HepG2 (cell line): ENCODE measurements at regions not wholly inside any gene's neighbourhood (a gene's known extent, or its start where the extent isn't known, plus 50 kb on each side); places are given as distances from the start of the nearest gene placed in this dataset.
"Not testable (repeated sequence)": the region's sequence is repeated elsewhere in the genome, so short reads cannot be mapped to it uniquely, and the experiment has no call there.

Experiments used
- ARHGAP35 ChIP-seq: sonication (generic); formaldehyde crosslinking; IDR thresholded peaks from 2 replicates; pipeline ENCODE4 v1.9.0; 2022; ENCODE audit warnings: mild to moderate bottlenecking, inconsistent platforms, moderate library complexity, missing genetic modification reagents, borderline replicate concordance
- CBX1 ChIP-seq: IDR thresholded peaks from one replicate; pipeline ENCODE4 v1.6.1; 2016; ENCODE audit warnings: antibody characterized with exemption, low read depth
- CREB1 ChIP-seq, 2 experiments: fragments of 450-650 bp in 1 of 2; IDR thresholded peaks; 2 replicates each; pipeline ENCODE4 v1.6.1; 2016 to 2017; ENCODE audit warnings: control low read depth in 1 of 2, mild to moderate bottlenecking in 1 of 2, missing compliant biosample characterization in 1 of 2, missing genetic modification characterization in 1 of 2
- ELF3 ChIP-seq: IDR thresholded peaks from 2 replicates; pipeline ENCODE4 v1.6.1; 2016; ENCODE audit warnings: missing genetic modification reagents, missing compliant biosample characterization
- FOXP1 ChIP-seq, 2 experiments: fragments of 450-650 bp in 1 of 2; IDR thresholded peaks; 2 replicates each; pipeline ENCODE4 v1.6.1; 2017 to 2018; ENCODE audit warnings: antibody characterized with exemption in 1 of 2
- HCFC1 ChIP-seq: fragments of 150-350 bp; IDR thresholded peaks from 2 replicates; pipeline ENCODE4 v1.6.1; 2014; ENCODE audit warnings: low read depth, low read length
- HIVEP1 ChIP-seq: sonication (generic); formaldehyde crosslinking; IDR thresholded peaks from 2 replicates; pipeline ENCODE4 v1.4.0; 2020; ENCODE audit warnings: mild to moderate bottlenecking, missing genetic modification reagents
- MED1 ChIP-seq: sonication (generic); formaldehyde crosslinking; IDR thresholded peaks from 2 replicates; pipeline ENCODE4 v1.4.0; 2020; ENCODE audit warnings: missing genetic modification reagents
- MTA1 ChIP-seq: sonication (generic); formaldehyde crosslinking; IDR thresholded peaks from 2 replicates; pipeline ENCODE4 v1.4.0; 2020; ENCODE audit warnings: missing genetic modification reagents, mild to moderate bottlenecking, borderline replicate concordance
- MZF1 ChIP-seq: sonication (generic); formaldehyde crosslinking; IDR thresholded peaks from 2 replicates; pipeline ENCODE4 v1.8.1; 2023; ENCODE audit warnings: mild to moderate bottlenecking, missing genetic modification reagents, borderline replicate concordance
- PAX8 ChIP-seq: sonication (generic); formaldehyde crosslinking; IDR thresholded peaks from 2 replicates; pipeline ENCODE4 v1.8.0; 2022; ENCODE audit warnings: mild to moderate bottlenecking, missing genetic modification reagents, borderline replicate concordance
- PHF8 ChIP-seq: sonication (generic); formaldehyde crosslinking; IDR thresholded peaks from 2 replicates; pipeline ENCODE4 v1.5.0; 2020; ENCODE audit warnings: missing genetic modification reagents
- ZFP82 ChIP-seq: sonication (generic); formaldehyde crosslinking; IDR thresholded peaks from 2 replicates; pipeline ENCODE4 v1.5.1; 2020; ENCODE audit warnings: mild to moderate bottlenecking, missing genetic modification reagents, borderline replicate concordance
- ZFX ChIP-seq: sonication (generic); formaldehyde crosslinking; IDR thresholded peaks from 2 replicates; pipeline ENCODE4 v1.4.0; 2020; ENCODE audit warnings: mild to moderate bottlenecking, low read depth, missing genetic modification reagents, moderate library complexity
- ZNF224 ChIP-seq: sonication (generic); formaldehyde crosslinking; IDR thresholded peaks from 2 replicates; pipeline ENCODE4 v1.5.0; 2020; ENCODE audit warnings: mild to moderate bottlenecking, missing genetic modification reagents
- ZNF326 ChIP-seq: sonication (generic); formaldehyde crosslinking; IDR thresholded peaks from 2 replicates; pipeline ENCODE4 v1.4.0; 2020; ENCODE audit warnings: missing genetic modification reagents, borderline replicate concordance
- ZNF850 ChIP-seq: sonication (generic); formaldehyde crosslinking; conservative IDR thresholded peaks from 2 replicates; pipeline ENCODE4 v1.9.0; 2021; ENCODE audit warnings: mild to moderate bottlenecking, missing genetic modification reagents
- ZSCAN31 ChIP-seq: sonication (generic); formaldehyde crosslinking; IDR thresholded peaks from 2 replicates; pipeline ENCODE4 v1.5.0; 2020; ENCODE audit warnings: low read depth, mild to moderate bottlenecking, missing genetic modification reagents
- TF ChIP-seq, protein P1 (sequence below): sonication (generic); formaldehyde crosslinking; IDR thresholded peaks from 2 replicates; pipeline ENCODE4 v1.5.1; 2020; ENCODE audit warnings: mild to moderate bottlenecking, missing genetic modification reagents
- TF ChIP-seq, protein P2 (sequence below): IDR thresholded peaks from 2 replicates; pipeline ENCODE4 v1.6.1; 2016; ENCODE audit warnings: missing compliant biosample characterization, missing genetic modification reagents, borderline replicate concordance
- TF ChIP-seq, protein P3 (sequence below): sonication (generic); formaldehyde crosslinking; conservative IDR thresholded peaks from 2 replicates; pipeline ENCODE4 v1.4.0; 2020; ENCODE audit warnings: mild to moderate bottlenecking, missing genetic modification reagents, moderate library complexity

GRCh38 chr16:21520134-21521047 lies 79.0 kb upstream of the METTL9 start (continued):
- TF ChIP-seq, protein P1, sequence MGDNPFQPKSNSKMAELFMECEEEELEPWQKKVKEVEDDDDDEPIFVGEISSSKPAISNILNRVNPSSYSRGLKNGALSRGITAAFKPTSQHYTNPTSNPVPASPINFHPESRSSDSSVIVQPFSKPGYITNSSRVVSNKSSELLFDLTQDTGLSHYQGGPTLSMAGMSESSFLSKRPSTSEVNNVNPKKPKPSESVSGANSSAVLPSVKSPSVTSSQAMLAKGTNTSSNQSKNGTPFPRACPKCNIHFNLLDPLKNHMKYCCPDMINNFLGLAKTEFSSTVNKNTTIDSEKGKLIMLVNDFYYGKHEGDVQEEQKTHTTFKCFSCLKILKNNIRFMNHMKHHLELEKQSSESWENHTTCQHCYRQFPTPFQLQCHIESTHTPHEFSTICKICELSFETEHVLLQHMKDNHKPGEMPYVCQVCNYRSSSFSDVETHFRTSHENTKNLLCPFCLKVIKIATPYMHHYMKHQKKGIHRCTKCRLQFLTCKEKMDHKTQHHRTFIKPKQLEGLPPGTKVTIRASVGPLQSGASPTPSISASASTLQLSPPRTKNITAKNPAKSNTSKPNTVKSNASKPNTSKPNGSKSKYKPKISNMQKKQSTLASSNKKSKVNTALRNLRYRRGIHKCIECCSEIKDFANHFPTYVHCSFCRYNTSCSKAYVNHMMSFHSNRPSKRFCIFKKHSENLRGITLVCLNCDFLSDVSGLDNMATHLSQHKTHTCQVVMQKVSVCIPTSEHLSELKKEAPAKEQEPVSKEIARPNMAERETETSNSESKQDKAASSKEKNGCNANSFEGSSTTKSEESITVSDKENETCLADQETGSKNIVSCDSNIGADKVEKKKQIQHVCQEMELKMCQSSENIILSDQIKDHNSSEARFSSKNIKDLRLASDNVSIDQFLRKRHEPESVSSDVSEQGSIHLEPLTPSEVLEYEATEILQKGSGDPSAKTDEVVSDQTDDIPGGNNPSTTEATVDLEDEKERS (CRISPR knock-in tag): peak; percentile 94
- peak; percentile 53; the same call in 1 of the 2 replicates for TF ChIP-seq HCFC1
- peak; percentile 99; the same call in 1 of the 2 replicates for TF ChIP-seq ZFP82 (CRISPR knock-in tag)
- peak; percentile 96 for TF ChIP-seq MTA1
- peak; percentile 91 for TF ChIP-seq CBX1
- peak; percentile 96; the same call in 1 of the 2 replicates for TF ChIP-seq ZSCAN31
- TF ChIP-seq ZNF850 (CRISPR knock-in tag): peak; percentile 96; the same call in 1 of the 2 replicates
- TF ChIP-seq ZNF326 (CRISPR knock-in tag): peak; percentile 72; the same call in 1 of the 2 replicates
- peak; percentile 93 for TF ChIP-seq MED1 (CRISPR knock-in tag)
- peak; percentile 97 for TF ChIP-seq ZFX
- TF ChIP-seq HIVEP1 (CRISPR knock-in tag): peak; percentile 98
- TF ChIP-seq CREB1 (IDR thresholded peaks at IDR 0.05): peak; percentile 90
- not testable (repeated sequence) for TF ChIP-seq CREB1 (CRISPR knock-in tag; IDR thresholded peaks at IDR 0.05); FOXP1 (IDR thresholded peaks at IDR 0.05)
- peak; percentile 58; the same call in 1 of the 2 replicates for TF ChIP-seq FOXP1 (CRISPR knock-in tag; IDR thresholded peaks at IDR 0.05)
- peak; percentile 100 for TF ChIP-seq ARHGAP35 (CRISPR knock-in tag)
- peak; percentile 98 for TF ChIP-seq ZNF224 (CRISPR knock-in tag)
- TF ChIP-seq, protein P2, sequence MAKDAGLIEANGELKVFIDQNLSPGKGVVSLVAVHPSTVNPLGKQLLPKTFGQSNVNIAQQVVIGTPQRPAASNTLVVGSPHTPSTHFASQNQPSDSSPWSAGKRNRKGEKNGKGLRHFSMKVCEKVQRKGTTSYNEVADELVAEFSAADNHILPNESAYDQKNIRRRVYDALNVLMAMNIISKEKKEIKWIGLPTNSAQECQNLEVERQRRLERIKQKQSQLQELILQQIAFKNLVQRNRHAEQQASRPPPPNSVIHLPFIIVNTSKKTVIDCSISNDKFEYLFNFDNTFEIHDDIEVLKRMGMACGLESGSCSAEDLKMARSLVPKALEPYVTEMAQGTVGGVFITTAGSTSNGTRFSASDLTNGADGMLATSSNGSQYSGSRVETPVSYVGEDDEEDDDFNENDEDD (CRISPR knock-in tag): peak; percentile 98
- TF ChIP-seq PHF8: peak; percentile 89
- peak; percentile 95 for TF ChIP-seq ELF3 (CRISPR knock-in tag)
- TF ChIP-seq PAX8: peak; percentile 98
- TF ChIP-seq, protein P3, sequence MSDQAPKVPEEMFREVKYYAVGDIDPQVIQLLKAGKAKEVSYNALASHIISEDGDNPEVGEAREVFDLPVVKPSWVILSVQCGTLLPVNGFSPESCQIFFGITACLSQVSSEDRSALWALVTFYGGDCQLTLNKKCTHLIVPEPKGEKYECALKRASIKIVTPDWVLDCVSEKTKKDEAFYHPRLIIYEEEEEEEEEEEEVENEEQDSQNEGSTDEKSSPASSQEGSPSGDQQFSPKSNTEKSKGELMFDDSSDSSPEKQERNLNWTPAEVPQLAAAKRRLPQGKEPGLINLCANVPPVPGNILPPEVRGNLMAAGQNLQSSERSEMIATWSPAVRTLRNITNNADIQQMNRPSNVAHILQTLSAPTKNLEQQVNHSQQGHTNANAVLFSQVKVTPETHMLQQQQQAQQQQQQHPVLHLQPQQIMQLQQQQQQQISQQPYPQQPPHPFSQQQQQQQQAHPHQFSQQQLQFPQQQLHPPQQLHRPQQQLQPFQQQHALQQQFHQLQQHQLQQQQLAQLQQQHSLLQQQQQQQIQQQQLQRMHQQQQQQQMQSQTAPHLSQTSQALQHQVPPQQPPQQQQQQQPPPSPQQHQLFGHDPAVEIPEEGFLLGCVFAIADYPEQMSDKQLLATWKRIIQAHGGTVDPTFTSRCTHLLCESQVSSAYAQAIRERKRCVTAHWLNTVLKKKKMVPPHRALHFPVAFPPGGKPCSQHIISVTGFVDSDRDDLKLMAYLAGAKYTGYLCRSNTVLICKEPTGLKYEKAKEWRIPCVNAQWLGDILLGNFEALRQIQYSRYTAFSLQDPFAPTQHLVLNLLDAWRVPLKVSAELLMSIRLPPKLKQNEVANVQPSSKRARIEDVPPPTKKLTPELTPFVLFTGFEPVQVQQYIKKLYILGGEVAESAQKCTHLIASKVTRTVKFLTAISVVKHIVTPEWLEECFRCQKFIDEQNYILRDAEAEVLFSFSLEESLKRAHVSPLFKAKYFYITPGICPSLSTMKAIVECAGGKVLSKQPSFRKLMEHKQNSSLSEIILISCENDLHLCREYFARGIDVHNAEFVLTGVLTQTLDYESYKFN (CRISPR knock-in tag): peak; percentile 76; the same call in 1 of the 2 replicates
- peak; percentile 72; the same call in 1 of the 2 replicates for TF ChIP-seq MZF1 (CRISPR knock-in tag)
